GM12864 (cell line): ENCODE measurements at regions not wholly inside any gene's neighbourhood (a gene's known extent, or its start where the extent isn't known, plus 50 kb on each side); places are given as distances from the start of the nearest gene placed in this dataset.

Experiments used
- DNase-seq: peaks from one replicate; pipeline ENCODE4 v3.0.0-alpha.2; 2011; ENCODE audit warnings: low read depth
- H3K4me3 ChIP-seq: 2 replicates; pipeline ENCODE4 v1.5.1; 2011; ENCODE audit warnings: mild to moderate bottlenecking, low read depth, low read length, control low read depth
- TF ChIP-seq, protein P1 (sequence below): IDR thresholded peaks from 2 replicates; pipeline ENCODE4 v1.5.1; 2011; ENCODE audit warnings: low read depth, mild to moderate bottlenecking, moderate library complexity, low read length, control low read depth, inconsistent platforms; ENCODE audit errors: missing control alignments

- H3K4me3 ChIP-seq: no peak overlapping the region
- TF ChIP-seq, protein P1, sequence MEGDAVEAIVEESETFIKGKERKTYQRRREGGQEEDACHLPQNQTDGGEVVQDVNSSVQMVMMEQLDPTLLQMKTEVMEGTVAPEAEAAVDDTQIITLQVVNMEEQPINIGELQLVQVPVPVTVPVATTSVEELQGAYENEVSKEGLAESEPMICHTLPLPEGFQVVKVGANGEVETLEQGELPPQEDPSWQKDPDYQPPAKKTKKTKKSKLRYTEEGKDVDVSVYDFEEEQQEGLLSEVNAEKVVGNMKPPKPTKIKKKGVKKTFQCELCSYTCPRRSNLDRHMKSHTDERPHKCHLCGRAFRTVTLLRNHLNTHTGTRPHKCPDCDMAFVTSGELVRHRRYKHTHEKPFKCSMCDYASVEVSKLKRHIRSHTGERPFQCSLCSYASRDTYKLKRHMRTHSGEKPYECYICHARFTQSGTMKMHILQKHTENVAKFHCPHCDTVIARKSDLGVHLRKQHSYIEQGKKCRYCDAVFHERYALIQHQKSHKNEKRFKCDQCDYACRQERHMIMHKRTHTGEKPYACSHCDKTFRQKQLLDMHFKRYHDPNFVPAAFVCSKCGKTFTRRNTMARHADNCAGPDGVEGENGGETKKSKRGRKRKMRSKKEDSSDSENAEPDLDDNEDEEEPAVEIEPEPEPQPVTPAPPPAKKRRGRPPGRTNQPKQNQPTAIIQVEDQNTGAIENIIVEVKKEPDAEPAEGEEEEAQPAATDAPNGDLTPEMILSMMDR: no peak
- DNase-seq: no peak
These were observed 80.8 kb upstream of the LCLAT1 start for GRCh38 chr2:30366199-30366691.

DNA sequence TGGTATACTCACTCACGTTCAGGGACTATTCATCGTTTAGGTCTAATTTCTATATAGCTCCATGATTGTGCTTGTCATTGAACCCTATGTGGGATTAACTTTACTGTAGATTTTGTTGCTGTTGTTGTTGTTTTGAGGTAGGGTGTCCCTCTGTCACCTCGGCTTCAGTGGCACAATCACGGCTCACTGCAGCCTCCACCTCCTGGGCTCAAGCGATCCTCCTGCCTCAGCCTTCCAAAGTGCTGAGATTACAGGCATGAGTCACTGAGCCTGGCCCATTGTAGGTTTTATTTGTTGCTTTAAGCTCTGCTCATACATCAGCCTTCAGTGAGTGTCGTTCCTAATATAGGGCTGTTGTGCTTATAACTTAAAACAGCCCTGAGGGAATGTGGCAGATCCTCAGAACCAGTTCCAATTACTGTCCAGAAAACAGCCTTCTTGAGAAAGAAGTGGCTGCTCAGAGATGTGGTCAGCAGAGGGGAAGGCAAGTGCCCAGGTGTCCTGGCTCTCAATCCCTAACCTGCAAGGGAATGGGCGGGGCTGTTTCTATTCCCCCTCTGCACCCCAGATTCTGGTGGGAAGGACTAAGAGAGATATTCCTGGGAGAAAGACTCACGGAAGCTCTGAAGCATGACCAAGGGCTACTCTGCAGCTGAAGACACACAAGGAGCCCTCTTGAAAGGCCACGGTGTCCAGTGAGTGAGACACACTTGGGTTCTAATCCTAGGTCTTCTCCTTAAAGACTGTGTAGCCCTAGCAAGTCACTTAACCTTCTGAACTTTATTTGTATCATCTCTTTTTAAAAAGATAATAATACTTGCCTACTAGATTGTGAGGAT is 79.6 kb upstream of the LCLAT1 start:
- TF ChIP-seq, protein P1: no peak
- DNase-seq: no peak
- H3K4me3 ChIP-seq: no peak overlapping the region

DNA sequence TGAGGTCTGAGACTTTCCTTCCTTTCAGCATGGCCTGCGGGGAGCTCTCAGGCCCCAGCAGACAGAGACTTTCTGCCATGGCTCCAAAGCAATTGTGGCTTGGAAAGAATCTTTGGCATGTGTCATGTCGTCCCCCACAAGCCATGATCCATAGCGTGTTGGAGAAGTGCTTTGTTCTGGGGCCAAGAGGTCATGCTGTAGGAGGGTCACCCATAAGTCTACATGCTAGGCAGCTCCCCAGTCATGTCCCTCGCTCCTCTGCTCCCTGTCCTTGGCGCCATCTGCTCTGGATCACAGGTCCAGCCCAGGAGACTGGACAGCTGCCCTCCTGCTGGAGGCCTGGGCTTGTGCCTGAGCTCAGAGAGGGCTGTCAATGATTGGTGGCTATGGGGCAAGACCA is 78.8 kb upstream of the LCLAT1 start:
- DNase-seq: no peak
- TF ChIP-seq, protein P1: no peak
- no peak overlapping the region for H3K4me3 ChIP-seq

GRCh38 chr2:30371028-30371689 is 75.9 kb upstream of the LCLAT1 start:
- TF ChIP-seq, protein P1: no peak
- DNase-seq: no peak
- H3K4me3 ChIP-seq: no peak overlapping the region

GRCh38 chr2:30371772-30372373 is 75.2 kb upstream of the LCLAT1 start:
- no peak overlapping the region for H3K4me3 ChIP-seq
- no peak for DNase-seq
- TF ChIP-seq, protein P1: no peak

GRCh38 chr2:30372826-30373225 is 74.2 kb upstream of the LCLAT1 start:
- no peak for DNase-seq
- no peak overlapping the region for H3K4me3 ChIP-seq
- TF ChIP-seq, protein P1: no peak
